Panc1 (cell line): ENCODE measurements at regions not wholly inside any gene's neighbourhood (a gene's known extent, or its start where the extent isn't known, plus 50 kb on each side); places are given as distances from the start of the nearest gene placed in this dataset.

Source experiments
- ATAC-seq: fragments of 200-7000 bp; cut with Tn5 transposase; 2 replicates; pipeline ENCODE4 v1.9.1; 2020; ENCODE audit warnings: mild to moderate bottlenecking, moderate library complexity
- BruUV-seq: library from RNA; stranded (reverse); fragments of 400-500 nt; replicated peaks from 2 replicates; lab custom pipeline; 2021; lab: Mats Ljungman, UMichigan
- CTCF ChIA-PET: fragments of 300-600 bp; sonication (Branson Sonifier 250); formaldehyde crosslinking; loops from one replicate; lab custom pipeline; 2022; ENCODE audit warnings: antibody characterized with exemption; lab: Charles Lee
- POLR2A ChIA-PET: fragments of 300-600 bp; sonication (Branson Sonifier 250); formaldehyde crosslinking; loops from one replicate; lab custom pipeline; 2022; ENCODE audit warnings: antibody characterized with exemption; lab: Charles Lee
- DNase-seq: peaks from one replicate; pipeline ENCODE4 v3.0.0-alpha.2; 2010; ENCODE audit warnings: low read depth, low spot score
- H3K27ac ChIP-seq: 2 replicates; pipeline ENCODE4 v1.5.1; 2011; ENCODE audit warnings: mild to moderate bottlenecking, low read length, inconsistent platforms
- H3K27me3 ChIP-seq: fragments of 200-500 bp; sonication (Bioruptor generic); 2 replicates; pipeline ENCODE4 v1.6.0; 2014; ENCODE audit warnings: low read length, inconsistent platforms; ENCODE audit not compliant: control insufficient read depth, insufficient read depth
- H3K36me3 ChIP-seq: fragments of 200-500 bp; sonication (Bioruptor generic); 2 replicates; pipeline ENCODE4 v1.5.1; 2014; ENCODE audit warnings: inconsistent platforms, mild to moderate bottlenecking, low read length, moderate library complexity; ENCODE audit not compliant: control insufficient read depth, insufficient read depth
- H3K4me1 ChIP-seq: 2 replicates; pipeline ENCODE4 v1.5.1; 2011; ENCODE audit warnings: inconsistent platforms, mild to moderate bottlenecking, low read length, moderate library complexity; ENCODE audit not compliant: control insufficient read depth, insufficient read depth
- H3K4me3 ChIP-seq, 2 experiments: 2 replicates each; pipeline ENCODE4 v1.5.1; 2011 to 2012; ENCODE audit warnings: low read depth in 2 of 2, low read length in 2 of 2, mild to moderate bottlenecking in 2 of 2, inconsistent platforms in 1 of 2, moderate library complexity in 1 of 2
- H3K9me3 ChIP-seq: fragments of 200-500 bp; sonication (Bioruptor generic); 2 replicates; pipeline ENCODE4 v1.5.1; 2014; ENCODE audit warnings: low read depth, mild to moderate bottlenecking, inconsistent platforms, low read length, moderate library complexity; ENCODE audit not compliant: control insufficient read depth, insufficient read depth
- POLR2AphosphoS5 ChIP-seq: IDR thresholded peaks from 2 replicates; pipeline ENCODE4 v1.6.1; 2012; ENCODE audit warnings: mild to moderate bottlenecking, low read depth, low read length, moderate library complexity
- SIN3A ChIP-seq: IDR thresholded peaks from 2 replicates; pipeline ENCODE4 v1.6.1; 2012; ENCODE audit warnings: low read depth, mild to moderate bottlenecking, low read length, moderate library complexity, borderline replicate concordance; ENCODE audit not compliant: insufficient read depth
- TCF7L2 ChIP-seq: IDR thresholded peaks from 2 replicates; pipeline ENCODE4 v1.6.1; 2011; ENCODE audit warnings: mild to moderate bottlenecking, low read depth, low read length, inconsistent platforms
- in situ Hi-C: cut with HindIII; loops from 2 replicates; pipeline ENCODE4 v1.10.0; 2016; ENCODE audit warnings: low sequenced_read_pairs, low pct_unique_long_range_greater_than_20kb
- intact Hi-C: fragments of 100-400 bp; cut with micrococcal nuclease; formaldehyde crosslinking; loops from one replicate; pipeline ENCODE4 v1.10.0; 2022; ENCODE audit not compliant: unreplicated experiment
- TF ChIP-seq, protein P1 (sequence below): fragments of 450-650 bp; IDR thresholded peaks from 2 replicates; pipeline ENCODE4 v1.5.1; 2017; ENCODE audit warnings: mild to moderate bottlenecking
- TF ChIP-seq, protein P2 (sequence below), 2 experiments: IDR thresholded peaks; 2 replicates each; pipeline ENCODE4 v1.6.1; 2011 to 2012; ENCODE audit warnings: low read depth in 2 of 2, control low read depth in 1 of 2, low read length in 1 of 2, mild to moderate bottlenecking in 1 of 2, moderate library complexity in 1 of 2; ENCODE audit not compliant: insufficient read depth in 1 of 2

DNA sequence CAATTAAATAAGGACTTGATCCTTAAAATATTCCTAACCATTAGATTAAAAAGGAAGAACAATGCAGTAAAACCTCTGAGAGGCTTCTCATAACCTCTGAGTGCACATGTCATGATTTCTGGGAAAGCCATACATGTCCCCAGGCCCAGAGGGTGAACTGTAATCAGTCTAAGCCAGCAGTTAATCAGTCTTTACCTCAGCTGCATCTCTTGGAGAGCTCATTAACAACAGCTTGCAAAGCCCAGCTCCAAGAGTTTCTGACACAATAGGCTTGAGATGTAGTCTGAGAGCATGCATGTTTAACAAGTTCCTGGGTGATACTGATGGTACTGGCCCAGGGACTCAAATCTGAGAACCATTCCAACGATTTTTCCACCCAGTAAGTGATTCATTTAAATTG is 392.1 kb downstream of the DNAH5 start:
- Histone ChIP-seq H3K27me3 (no peaks in the 10 kb centered on the region), H3K4me1 (no peaks in the 10 kb centered on the region), H3K4me3 (no peak overlapping the region), H3K9me3 (no peaks in the 10 kb centered on the region), H3K36me3 (no peaks in the 10 kb centered on the region), H3K27ac (no peak overlapping the region)
- ATAC-seq: no peak
- in situ Hi-C loops: no loop called here
- BruUV-seq: no TSS peak
- POLR2A ChIA-PET: no interaction called here
- intact Hi-C loops: no loop called here
- no peak for TF ChIP-seq SIN3A
- TF ChIP-seq, protein P1, sequence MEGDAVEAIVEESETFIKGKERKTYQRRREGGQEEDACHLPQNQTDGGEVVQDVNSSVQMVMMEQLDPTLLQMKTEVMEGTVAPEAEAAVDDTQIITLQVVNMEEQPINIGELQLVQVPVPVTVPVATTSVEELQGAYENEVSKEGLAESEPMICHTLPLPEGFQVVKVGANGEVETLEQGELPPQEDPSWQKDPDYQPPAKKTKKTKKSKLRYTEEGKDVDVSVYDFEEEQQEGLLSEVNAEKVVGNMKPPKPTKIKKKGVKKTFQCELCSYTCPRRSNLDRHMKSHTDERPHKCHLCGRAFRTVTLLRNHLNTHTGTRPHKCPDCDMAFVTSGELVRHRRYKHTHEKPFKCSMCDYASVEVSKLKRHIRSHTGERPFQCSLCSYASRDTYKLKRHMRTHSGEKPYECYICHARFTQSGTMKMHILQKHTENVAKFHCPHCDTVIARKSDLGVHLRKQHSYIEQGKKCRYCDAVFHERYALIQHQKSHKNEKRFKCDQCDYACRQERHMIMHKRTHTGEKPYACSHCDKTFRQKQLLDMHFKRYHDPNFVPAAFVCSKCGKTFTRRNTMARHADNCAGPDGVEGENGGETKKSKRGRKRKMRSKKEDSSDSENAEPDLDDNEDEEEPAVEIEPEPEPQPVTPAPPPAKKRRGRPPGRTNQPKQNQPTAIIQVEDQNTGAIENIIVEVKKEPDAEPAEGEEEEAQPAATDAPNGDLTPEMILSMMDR: no peak
- no peak for TF ChIP-seq POLR2AphosphoS5
- TF ChIP-seq TCF7L2: no peak
- TF ChIP-seq, protein P2, sequence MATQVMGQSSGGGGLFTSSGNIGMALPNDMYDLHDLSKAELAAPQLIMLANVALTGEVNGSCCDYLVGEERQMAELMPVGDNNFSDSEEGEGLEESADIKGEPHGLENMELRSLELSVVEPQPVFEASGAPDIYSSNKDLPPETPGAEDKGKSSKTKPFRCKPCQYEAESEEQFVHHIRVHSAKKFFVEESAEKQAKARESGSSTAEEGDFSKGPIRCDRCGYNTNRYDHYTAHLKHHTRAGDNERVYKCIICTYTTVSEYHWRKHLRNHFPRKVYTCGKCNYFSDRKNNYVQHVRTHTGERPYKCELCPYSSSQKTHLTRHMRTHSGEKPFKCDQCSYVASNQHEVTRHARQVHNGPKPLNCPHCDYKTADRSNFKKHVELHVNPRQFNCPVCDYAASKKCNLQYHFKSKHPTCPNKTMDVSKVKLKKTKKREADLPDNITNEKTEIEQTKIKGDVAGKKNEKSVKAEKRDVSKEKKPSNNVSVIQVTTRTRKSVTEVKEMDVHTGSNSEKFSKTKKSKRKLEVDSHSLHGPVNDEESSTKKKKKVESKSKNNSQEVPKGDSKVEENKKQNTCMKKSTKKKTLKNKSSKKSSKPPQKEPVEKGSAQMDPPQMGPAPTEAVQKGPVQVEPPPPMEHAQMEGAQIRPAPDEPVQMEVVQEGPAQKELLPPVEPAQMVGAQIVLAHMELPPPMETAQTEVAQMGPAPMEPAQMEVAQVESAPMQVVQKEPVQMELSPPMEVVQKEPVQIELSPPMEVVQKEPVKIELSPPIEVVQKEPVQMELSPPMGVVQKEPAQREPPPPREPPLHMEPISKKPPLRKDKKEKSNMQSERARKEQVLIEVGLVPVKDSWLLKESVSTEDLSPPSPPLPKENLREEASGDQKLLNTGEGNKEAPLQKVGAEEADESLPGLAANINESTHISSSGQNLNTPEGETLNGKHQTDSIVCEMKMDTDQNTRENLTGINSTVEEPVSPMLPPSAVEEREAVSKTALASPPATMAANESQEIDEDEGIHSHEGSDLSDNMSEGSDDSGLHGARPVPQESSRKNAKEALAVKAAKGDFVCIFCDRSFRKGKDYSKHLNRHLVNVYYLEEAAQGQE (IDR thresholded peaks at IDR 0.05; ENCODE audit: insufficient read depth in 1 of 2, low read depth in 2 of 2, low read length in 1 of 2): no peak
- CTCF ChIA-PET: no interaction called here
- DNase-seq: no peak

DNA sequence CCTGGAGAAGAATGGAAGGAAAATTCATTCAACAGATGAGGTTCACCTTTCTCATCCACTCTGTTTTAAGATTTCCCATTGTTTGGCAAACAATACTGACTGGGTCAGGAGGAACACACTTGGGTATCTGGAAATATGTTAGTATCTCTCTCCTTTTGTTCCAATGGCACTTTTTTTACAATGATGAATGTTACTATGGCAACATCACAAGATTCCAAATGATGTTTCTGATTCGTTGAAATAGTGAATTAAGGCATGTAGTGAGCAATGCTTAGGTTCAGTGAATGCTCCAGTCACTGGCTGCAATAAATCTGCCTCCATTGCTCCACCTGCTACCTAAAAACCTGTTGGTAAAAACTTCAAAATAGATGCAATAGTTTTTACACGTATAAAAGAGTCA is 392.8 kb downstream of the DNAH5 start:
- intact Hi-C loops: no loop called here
- DNase-seq: no peak

More for the DNA sequence above, 392.8 kb downstream of the DNAH5 start:
- Histone ChIP-seq H3K27me3 (no peaks in the 10 kb centered on the region), H3K36me3 (no peaks in the 10 kb centered on the region), H3K4me1 (no peaks in the 10 kb centered on the region), H3K27ac (no peak overlapping the region), H3K4me3 (no peak overlapping the region), H3K9me3 (no peaks in the 10 kb centered on the region)
- ATAC-seq: no peak
- BruUV-seq: no TSS peak
- in situ Hi-C loops: no loop called here
- TF ChIP-seq, protein P2 (IDR thresholded peaks at IDR 0.05; ENCODE audit: insufficient read depth in 1 of 2, low read depth in 2 of 2, low read length in 1 of 2): no peak
- TF ChIP-seq, protein P1: no peak
- TF ChIP-seq SIN3A (no peak), POLR2AphosphoS5 (no peak), TCF7L2 (no peak)
- ChIA-PET POLR2A (no interaction called here), CTCF (no interaction called here)
